Tibial nerve (tissue), 4 donors: ENCODE measurements at regions not wholly inside any gene's neighbourhood (a gene's known extent, or its start where the extent isn't known, plus 50 kb on each side); places are given as distances from the start of the nearest gene placed in this dataset.

ENCODE experiments used
- DNase-seq, 2 donors: peaks; one replicate each; pipeline ENCODE4 v3.0.0-alpha.2; 2019; ENCODE audit warnings: low spot score in 2 of 2
- H3K27ac ChIP-seq, 4 donors: fragments of 200-600 bp; sonication (generic) in 3 of 4; one replicate each; pipeline ENCODE4 v1.5.1; 2017 to 2019; ENCODE audit warnings: mild to moderate bottlenecking in 1 of 4
- H3K27me3 ChIP-seq, 2 donors: fragments of 200-600 bp; sonication (generic) in 1 of 2; one replicate each; pipeline versions ENCODE4 v1.5.1 to v1.6.0; 2017 to 2019
- H3K36me3 ChIP-seq, 3 donors: fragments of 200-600 bp; sonication (generic); one replicate each; pipeline ENCODE4 v1.5.1; 2018 to 2019
- H3K4me1 ChIP-seq, 4 donors: fragments of 200-600 bp; sonication (generic) in 3 of 4; one replicate each; pipeline ENCODE4 v1.5.1; 2017 to 2019
- H3K4me3 ChIP-seq, 4 donors: fragments of 200-600 bp; sonication (generic) in 3 of 4; one replicate each; pipeline ENCODE4 v1.5.1; 2017 to 2019; ENCODE audit warnings: mild to moderate bottlenecking in 1 of 4, moderate library complexity in 1 of 4
- H3K9me3 ChIP-seq, 4 donors: fragments of 200-600 bp; sonication (generic) in 3 of 4; one replicate each; pipeline ENCODE4 v1.5.1; 2017 to 2019
- EP300 ChIP-seq, 2 donors: sonication (generic); formaldehyde crosslinking; IDR thresholded peaks; one replicate each; pipeline ENCODE4 v1.6.1; 2017; ENCODE audit warnings: antibody characterized with exemption in 2 of 2, mild to moderate bottlenecking in 1 of 2
- POLR2A ChIP-seq, 2 donors: fragments of 450-650 bp; IDR thresholded peaks; one replicate each; pipeline ENCODE4 v1.6.1; 2017; ENCODE audit warnings: antibody characterized with exemption in 2 of 2, mild to moderate bottlenecking in 2 of 2, moderate library complexity in 2 of 2
- WGBS, 2 donors: methylation state at CpG; one replicate each; pipeline ENCODE4 v1.1.5; 2018; 5-methylcytosine and 5-hydroxymethylcytosine counted together
- TF ChIP-seq, protein P1 (sequence below), 5 experiments: fragments of 200-600 bp in 3 of 5; fragments of 450-650 bp in 2 of 5; sonication (generic) in 3 of 5; IDR thresholded peaks; one replicate each; pipeline ENCODE4 v1.5.1; 2016 to 2019; ENCODE audit warnings: antibody characterized with exemption in 5 of 5, mild to moderate bottlenecking in 3 of 5, moderate library complexity in 2 of 5

DNA sequence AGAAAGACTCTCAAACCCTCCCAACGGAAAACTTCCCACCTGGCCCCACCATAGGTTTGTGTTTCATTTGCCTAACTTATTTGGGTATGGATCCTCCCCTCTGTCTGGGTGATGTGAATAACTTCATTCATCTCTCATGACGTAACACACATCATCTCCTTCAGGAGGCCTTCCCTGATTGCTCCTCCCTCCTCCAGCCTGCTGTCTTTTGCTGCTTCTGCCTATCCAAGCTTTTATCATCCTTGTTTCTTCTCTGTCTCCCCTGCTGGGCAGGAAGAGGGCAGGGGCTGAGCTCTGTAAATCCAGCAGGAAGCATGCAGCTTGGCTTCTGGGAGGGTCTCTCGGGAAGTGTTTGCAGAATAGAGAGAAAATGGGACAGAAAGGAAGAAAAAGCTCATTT lies 766.0 kb upstream of the TBX3 start:
- Histone ChIP-seq H3K27me3 (peaks cover 0 to 4% of the 10 kb centered on the region in 2 donors), H3K4me3 (no peak overlapping the region), H3K27ac (no peak overlapping the region), H3K36me3 (no peaks in the 10 kb centered on the region), H3K9me3 (no peaks in the 10 kb centered on the region), H3K4me1 (peaks cover 0 to 10% (median 0%) of the 10 kb centered on the region in 4 donors)
- DNase-seq, result no peak
- TF ChIP-seq, protein P1, sequence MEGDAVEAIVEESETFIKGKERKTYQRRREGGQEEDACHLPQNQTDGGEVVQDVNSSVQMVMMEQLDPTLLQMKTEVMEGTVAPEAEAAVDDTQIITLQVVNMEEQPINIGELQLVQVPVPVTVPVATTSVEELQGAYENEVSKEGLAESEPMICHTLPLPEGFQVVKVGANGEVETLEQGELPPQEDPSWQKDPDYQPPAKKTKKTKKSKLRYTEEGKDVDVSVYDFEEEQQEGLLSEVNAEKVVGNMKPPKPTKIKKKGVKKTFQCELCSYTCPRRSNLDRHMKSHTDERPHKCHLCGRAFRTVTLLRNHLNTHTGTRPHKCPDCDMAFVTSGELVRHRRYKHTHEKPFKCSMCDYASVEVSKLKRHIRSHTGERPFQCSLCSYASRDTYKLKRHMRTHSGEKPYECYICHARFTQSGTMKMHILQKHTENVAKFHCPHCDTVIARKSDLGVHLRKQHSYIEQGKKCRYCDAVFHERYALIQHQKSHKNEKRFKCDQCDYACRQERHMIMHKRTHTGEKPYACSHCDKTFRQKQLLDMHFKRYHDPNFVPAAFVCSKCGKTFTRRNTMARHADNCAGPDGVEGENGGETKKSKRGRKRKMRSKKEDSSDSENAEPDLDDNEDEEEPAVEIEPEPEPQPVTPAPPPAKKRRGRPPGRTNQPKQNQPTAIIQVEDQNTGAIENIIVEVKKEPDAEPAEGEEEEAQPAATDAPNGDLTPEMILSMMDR (IDR thresholded peaks at IDR 0.05), result no peak
- TF ChIP-seq EP300 (IDR thresholded peaks at IDR 0.05) (no peak), POLR2A (IDR thresholded peaks at IDR 0.05) (no peak)
- WGBS, 2 donors, result 84 to 93% methylated on average over 3 of the region's 3 CpGs

DNA sequence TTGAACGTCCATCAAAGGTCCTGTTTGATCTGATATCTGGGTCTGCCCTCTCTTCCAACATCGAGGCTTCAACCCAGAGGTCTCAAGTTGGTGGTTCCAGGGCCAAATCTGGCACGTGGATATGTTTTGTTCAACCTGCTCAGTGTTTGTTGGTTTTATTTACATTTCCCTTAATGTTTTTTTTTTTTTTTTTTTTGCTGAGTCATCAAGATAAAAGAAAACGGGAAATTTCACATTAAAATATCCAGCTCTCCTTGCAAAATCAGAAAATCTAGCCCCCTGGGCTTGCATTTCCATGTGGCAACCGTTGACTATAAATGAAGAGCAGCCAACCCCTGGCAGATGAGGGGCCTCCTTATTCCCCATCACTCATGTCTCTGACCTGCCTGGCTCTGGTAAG lies 765.6 kb upstream of the TBX3 start:
- no peaks in the 10 kb centered on the region for H3K36me3 ChIP-seq
- 80 to 84% methylated on average over 5 of the region's 5 CpGs for WGBS, 2 donors

DNA sequence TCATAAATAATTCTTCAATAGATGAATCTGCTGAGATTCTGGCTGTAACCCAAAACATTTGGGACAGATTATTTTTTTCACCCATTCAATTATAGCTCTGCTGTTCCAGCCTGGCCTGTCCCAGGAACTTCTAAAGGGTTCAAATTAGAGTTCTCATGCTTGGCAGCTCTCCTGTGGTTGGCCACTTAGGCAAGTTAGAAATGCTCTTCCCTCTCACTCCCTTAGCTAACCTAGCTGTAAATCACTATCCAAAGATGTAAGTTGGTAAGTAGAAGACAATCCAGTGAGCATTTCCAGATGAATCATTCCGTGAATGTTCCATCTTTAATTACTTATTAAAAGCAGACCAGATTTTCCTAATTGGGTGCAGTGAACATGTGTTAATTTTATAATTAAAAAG lies 760.4 kb upstream of the TBX3 start:
- WGBS, 2 donors, result 80 to 90% methylated on average over 1 of the region's 1 CpG
- DNase-seq, result no peak
- no peaks in the 10 kb centered on the region for H3K27me3 ChIP-seq

More for the DNA sequence above, 765.6 kb upstream of the TBX3 start:
- no peak for TF ChIP-seq POLR2A (IDR thresholded peaks at IDR 0.05)
- TF ChIP-seq EP300 (IDR thresholded peaks at IDR 0.05), result no peak
- TF ChIP-seq, protein P1 (IDR thresholded peaks at IDR 0.05), result no peak
- peaks cover 0 to 10% (median 0%) of the 10 kb centered on the region in 4 donors for H3K4me1 ChIP-seq
- H3K27me3 ChIP-seq, result peaks cover 0 to 4% of the 10 kb centered on the region in 2 donors
- H3K4me3 ChIP-seq, result no peak overlapping the region
- H3K27ac ChIP-seq, result no peak overlapping the region
- DNase-seq, result no peak
- H3K9me3 ChIP-seq, result no peaks in the 10 kb centered on the region

DNA sequence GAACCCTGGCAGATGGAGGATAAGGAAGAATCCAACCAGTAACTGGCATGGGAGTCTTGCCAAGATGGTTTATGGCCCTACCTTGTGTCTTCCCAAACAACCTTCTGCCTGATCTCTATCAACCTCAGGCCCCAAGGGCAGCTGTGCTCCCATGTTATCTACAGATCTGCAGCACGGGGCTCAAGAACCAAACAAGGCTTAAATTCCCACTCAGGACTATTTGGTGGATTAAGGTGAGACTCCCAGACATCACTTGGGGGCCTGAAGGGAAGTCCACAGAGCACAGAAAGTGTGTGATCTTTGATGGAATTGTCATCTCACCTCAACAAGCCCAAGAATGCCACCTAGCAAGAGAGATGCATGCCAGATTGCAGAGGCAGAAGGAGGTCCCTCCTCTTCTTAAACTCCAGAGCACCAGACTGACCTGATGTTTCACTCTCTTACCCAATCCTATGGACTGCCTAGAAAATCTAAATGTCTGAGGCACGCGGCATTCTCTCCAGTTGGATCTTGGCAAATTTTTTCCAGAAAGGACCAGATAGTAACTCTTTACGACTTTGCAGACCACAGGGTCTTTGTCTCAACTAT lies 759.5 kb upstream of the TBX3 start:
- 78 to 83% methylated on average over 4 of the region's 4 CpGs for WGBS, 2 donors
- TF ChIP-seq POLR2A (IDR thresholded peaks at IDR 0.05), result no peak
- no peak for TF ChIP-seq EP300 (IDR thresholded peaks at IDR 0.05)
- TF ChIP-seq, protein P1 (IDR thresholded peaks at IDR 0.05), result no peak
- H3K36me3 ChIP-seq, result no peaks in the 10 kb centered on the region
- no peaks in the 10 kb centered on the region for H3K27me3 ChIP-seq
- no peaks in the 10 kb centered on the region for H3K9me3 ChIP-seq
- DNase-seq, result no peak
- no peak overlapping the region for H3K4me3 ChIP-seq
- no peak overlapping the region for H3K27ac ChIP-seq
- no peaks in the 10 kb centered on the region for H3K4me1 ChIP-seq

More for the DNA sequence above, 760.4 kb upstream of the TBX3 start:
- Histone ChIP-seq H3K27ac (no peak overlapping the region), H3K36me3 (no peaks in the 10 kb centered on the region), H3K4me1 (no peaks in the 10 kb centered on the region), H3K9me3 (no peaks in the 10 kb centered on the region), H3K4me3 (no peak overlapping the region)
- no peak for TF ChIP-seq EP300 (IDR thresholded peaks at IDR 0.05)

DNA sequence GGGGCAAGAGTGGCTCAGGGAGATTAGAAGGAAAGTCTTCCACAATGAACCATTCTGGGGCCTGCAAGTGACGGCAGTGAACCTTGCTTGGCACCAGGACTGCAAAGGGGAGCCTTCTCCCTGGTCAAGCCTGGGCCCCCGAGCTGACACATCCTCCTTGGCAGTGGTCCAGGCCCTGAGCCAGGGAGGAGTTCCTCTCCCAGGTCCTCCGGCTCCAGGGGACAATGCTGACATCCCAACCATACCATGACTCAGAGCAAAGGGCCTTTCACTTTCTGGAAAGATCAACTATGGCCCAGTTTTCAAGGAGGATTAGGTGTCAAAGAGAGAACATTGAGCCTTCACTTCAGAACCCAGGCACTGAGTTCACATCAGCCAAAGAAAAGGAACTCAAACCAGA lies 756.5 kb upstream of the TBX3 start:
- TF ChIP-seq POLR2A (IDR thresholded peaks at IDR 0.05), result no peak
- no peak for TF ChIP-seq EP300 (IDR thresholded peaks at IDR 0.05)
- TF ChIP-seq, protein P1 (IDR thresholded peaks at IDR 0.05), result no peak
- Histone ChIP-seq H3K36me3 (no peaks in the 10 kb centered on the region), H3K9me3 (no peaks in the 10 kb centered on the region), H3K27ac (no peak overlapping the region), H3K27me3 (no peaks in the 10 kb centered on the region), H3K4me3 (no peak overlapping the region), H3K4me1 (no peaks in the 10 kb centered on the region)
- DNase-seq, result no peak
- WGBS, 2 donors, result 41 to 56% methylated on average over 3 of the region's 3 CpGs
